NCI-H2107 treated with DMSO at 0.1 percent for 48 hours (cell line): ENCODE measurements at regions not wholly inside any gene's neighbourhood (a gene's known extent, or its start where the extent isn't known, plus 50 kb on each side); places are given as distances from the start of the nearest gene placed in this dataset.
A peak's percentile ranks its signal among the peaks of the same experiment; 100 is the strongest.

Experiments used
- DNase-seq: peaks from one replicate; lab custom pipeline; 2025; ENCODE audit not compliant: unreplicated experiment; lab: John Stamatoyannopoulos, UW

- no peak for DNase-seq
Observed at GRCh38 chr11:110000031-110000502, 93.1 kb upstream of the ZC3H12C start.

- no peak for DNase-seq
Observed at GRCh38 chr11:110000850-110001249, 92.3 kb upstream of the ZC3H12C start.

- no peak for DNase-seq
Observed at GRCh38 chr11:110003426-110003825, 89.8 kb upstream of the ZC3H12C start.

GRCh38 chr11:110011595-110011994 lies 81.6 kb upstream of the ZC3H12C start:
- no peak for DNase-seq

- no peak for DNase-seq
Observed at GRCh38 chr11:110015695-110016094, 77.5 kb upstream of the ZC3H12C start.

- no peak for DNase-seq
Observed at GRCh38 chr11:110019675-110020074, 73.5 kb upstream of the ZC3H12C start.

GRCh38 chr11:110022548-110022947 lies 70.6 kb upstream of the ZC3H12C start:
- no peak for DNase-seq

GRCh38 chr11:110023711-110024110 lies 69.5 kb upstream of the ZC3H12C start:
- DNase-seq: no peak

GRCh38 chr11:110026858-110027626 lies 66.2 kb upstream of the ZC3H12C start:
- DNase-seq: no peak

GRCh38 chr11:110027627-110028371 lies 65.4 kb upstream of the ZC3H12C start:
- no peak for DNase-seq

GRCh38 chr11:110028921-110029320 lies 64.3 kb upstream of the ZC3H12C start:
- no peak for DNase-seq

GRCh38 chr11:110029714-110030113 lies 63.5 kb upstream of the ZC3H12C start:
- DNase-seq: no peak

- DNase-seq: no peak
Observed at GRCh38 chr11:110031171-110031570, 62.0 kb upstream of the ZC3H12C start.

GRCh38 chr11:110032259-110032658 lies 60.9 kb upstream of the ZC3H12C start:
- DNase-seq: no peak

GRCh38 chr11:110032957-110033570 lies 60.1 kb upstream of the ZC3H12C start:
- DNase-seq: no peak

- no peak for DNase-seq
Observed at GRCh38 chr11:110034806-110035205, 58.4 kb upstream of the ZC3H12C start.

GRCh38 chr11:110035357-110035756 lies 57.8 kb upstream of the ZC3H12C start:
- DNase-seq: peak; percentile 1

GRCh38 chr11:110038201-110038600 lies 55.0 kb upstream of the ZC3H12C start:
- DNase-seq: no peak
